GM23338 (cell line): ENCODE measurements at regions not wholly inside any gene's neighbourhood (a gene's known extent, or its start where the extent isn't known, plus 50 kb on each side); places are given as distances from the start of the nearest gene placed in this dataset.

Source experiments
- CREB1 ChIP-seq: fragments of 250-450 bp; sonication (Bioruptor Pico); IDR thresholded peaks from 2 replicates; pipeline ENCODE4 v1.5.0; 2020; ENCODE audit warnings: low read depth, mild to moderate bottlenecking, moderate library complexity
- ETS1 ChIP-seq: IDR thresholded peaks from 2 replicates; pipeline ENCODE4 v1.6.1; 2016; ENCODE audit warnings: antibody characterized with exemption
- EZH2 ChIP-seq: fragments of 200-600 bp; sonication (generic); IDR thresholded peaks from one replicate; pipeline ENCODE4 v1.8.0; 2017; ENCODE audit warnings: antibody characterized with exemption, mild to moderate bottlenecking, low read depth; ENCODE audit not compliant: unreplicated experiment
- EZH2phosphoT487 ChIP-seq: fragments of 200-600 bp; sonication (generic); IDR thresholded peaks from one replicate; pipeline ENCODE4 v1.8.1; 2018; ENCODE audit warnings: antibody characterized with exemption; ENCODE audit not compliant: unreplicated experiment
- JUNB ChIP-seq: IDR thresholded peaks from one replicate; pipeline ENCODE4 v1.6.1; 2016; ENCODE audit warnings: antibody characterized with exemption; ENCODE audit not compliant: unreplicated experiment
- NANOG ChIP-seq: IDR thresholded peaks from 2 replicates; pipeline ENCODE4 v1.6.1; 2016; ENCODE audit warnings: antibody characterized with exemption, borderline replicate concordance
- POLR2AphosphoS5 ChIP-seq: IDR thresholded peaks from 2 replicates; pipeline ENCODE4 v1.6.1; 2016; ENCODE audit warnings: antibody characterized with exemption, low read depth
- REST ChIP-seq: IDR thresholded peaks from one replicate; pipeline ENCODE4 v1.6.1; 2018; ENCODE audit warnings: antibody characterized with exemption; ENCODE audit not compliant: unreplicated experiment
- ZNF114 ChIP-seq: fragments of 250-450 bp; sonication (Bioruptor Pico); IDR thresholded peaks from 2 replicates; pipeline ENCODE4 v1.5.0; 2020; ENCODE audit warnings: mild to moderate bottlenecking, moderate library complexity
- ZNF331 ChIP-seq: fragments of 250-450 bp; sonication (Bioruptor Pico); IDR thresholded peaks from 2 replicates; pipeline ENCODE4 v1.5.0; 2020; ENCODE audit warnings: low read depth, mild to moderate bottlenecking, moderate library complexity
- ZNF462 ChIP-seq: fragments of 250-450 bp; sonication (Bioruptor Pico); IDR thresholded peaks from 2 replicates; pipeline ENCODE4 v1.5.0; 2020; ENCODE audit warnings: mild to moderate bottlenecking, moderate library complexity
- TF ChIP-seq, protein P1 (sequence below), 2 experiments: fragments of 200-600 bp in 1 of 2; sonication (generic) in 1 of 2; conservative IDR thresholded peaks; 2 replicates each; pipeline versions ENCODE4 v1.5.1 to v1.6.1; 2016 to 2017; ENCODE audit warnings: antibody characterized with exemption in 2 of 2, low read depth in 2 of 2, mild to moderate bottlenecking in 2 of 2, moderate library complexity in 1 of 2

- TF ChIP-seq REST (no peak), EZH2 (no peak), POLR2AphosphoS5 (no peak), CREB1 (no peak), ZNF462 (CRISPR knock-in tag) (no peak), JUNB (no peak), EZH2phosphoT487 (no peak), ETS1 (no peak), ZNF331 (no peak), NANOG (no peak), ZNF114 (CRISPR knock-in tag) (no peak)
- TF ChIP-seq, protein P1, sequence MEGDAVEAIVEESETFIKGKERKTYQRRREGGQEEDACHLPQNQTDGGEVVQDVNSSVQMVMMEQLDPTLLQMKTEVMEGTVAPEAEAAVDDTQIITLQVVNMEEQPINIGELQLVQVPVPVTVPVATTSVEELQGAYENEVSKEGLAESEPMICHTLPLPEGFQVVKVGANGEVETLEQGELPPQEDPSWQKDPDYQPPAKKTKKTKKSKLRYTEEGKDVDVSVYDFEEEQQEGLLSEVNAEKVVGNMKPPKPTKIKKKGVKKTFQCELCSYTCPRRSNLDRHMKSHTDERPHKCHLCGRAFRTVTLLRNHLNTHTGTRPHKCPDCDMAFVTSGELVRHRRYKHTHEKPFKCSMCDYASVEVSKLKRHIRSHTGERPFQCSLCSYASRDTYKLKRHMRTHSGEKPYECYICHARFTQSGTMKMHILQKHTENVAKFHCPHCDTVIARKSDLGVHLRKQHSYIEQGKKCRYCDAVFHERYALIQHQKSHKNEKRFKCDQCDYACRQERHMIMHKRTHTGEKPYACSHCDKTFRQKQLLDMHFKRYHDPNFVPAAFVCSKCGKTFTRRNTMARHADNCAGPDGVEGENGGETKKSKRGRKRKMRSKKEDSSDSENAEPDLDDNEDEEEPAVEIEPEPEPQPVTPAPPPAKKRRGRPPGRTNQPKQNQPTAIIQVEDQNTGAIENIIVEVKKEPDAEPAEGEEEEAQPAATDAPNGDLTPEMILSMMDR (conservative IDR thresholded peaks at IDR 0.05; ENCODE audit: low read depth in 2 of 2), result no peak
Measured at GRCh38 chr11:28466506-28466905, 358.3 kb downstream of the METTL15 start.
